ENCODE measurements at regions not wholly inside any gene's neighbourhood (a gene's known extent, or its start where the extent isn't known, plus 50 kb on each side); places are given as distances from the start of the nearest gene placed in this dataset.

GRCh38 chr3:24867783-24868182, 373.1 kb upstream of the THRB start:
- TF ChIP-seq POLR2A (IDR thresholded peaks at IDR 0.05), result no peak
- TF ChIP-seq CTCF (IDR thresholded peaks at IDR 0.05), result no peak
